Fibroblast of upper back skin (primary cell): ENCODE measurements at regions not wholly inside any gene's neighbourhood (a gene's known extent, or its start where the extent isn't known, plus 50 kb on each side); places are given as distances from the start of the nearest gene placed in this dataset.

Experiments used
- DNase-seq: peaks from one replicate; pipeline ENCODE4 v3.0.0-alpha.2; 2013

DNA sequence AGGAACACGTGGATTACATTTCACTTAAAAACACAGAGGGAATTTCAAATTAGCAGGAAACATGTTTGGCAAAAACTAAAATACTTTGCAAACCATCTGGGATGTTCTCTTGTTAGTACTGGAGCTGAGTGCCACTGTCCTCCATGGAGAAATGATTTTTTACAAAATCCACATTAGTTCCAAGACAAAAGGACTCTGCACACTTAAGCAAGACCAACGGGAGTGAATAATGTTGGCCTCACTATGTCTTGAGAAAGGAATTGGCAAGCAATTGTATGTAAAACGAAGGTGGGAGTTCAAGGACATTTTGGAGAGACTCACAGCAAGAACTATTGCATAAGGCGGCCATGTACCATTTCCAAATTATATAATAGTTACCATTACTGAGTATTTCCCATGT, 547.5 kb downstream of the EBF1 start:
- DNase-seq: no peak

DNA sequence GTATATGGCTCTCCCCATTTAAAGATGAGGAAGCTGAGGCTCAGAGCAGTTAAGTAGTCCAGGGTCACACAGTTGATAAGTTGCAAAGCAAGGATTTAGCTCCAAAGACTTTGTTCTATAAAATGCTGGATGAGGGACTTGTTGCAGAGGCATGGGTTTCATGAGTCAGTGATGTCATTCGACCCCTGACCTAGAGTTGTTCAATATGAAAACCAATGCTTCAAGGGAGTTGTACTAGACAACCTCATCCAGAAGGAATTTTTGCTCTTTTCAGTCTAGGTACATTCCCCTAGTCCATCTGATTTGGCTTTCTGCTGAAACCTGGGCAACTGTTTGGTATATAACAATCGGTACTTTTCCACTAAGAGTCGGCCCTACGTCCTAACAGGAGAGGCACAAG, 550.4 kb downstream of the EBF1 start:
- DNase-seq: peak; percentile 23

DNA sequence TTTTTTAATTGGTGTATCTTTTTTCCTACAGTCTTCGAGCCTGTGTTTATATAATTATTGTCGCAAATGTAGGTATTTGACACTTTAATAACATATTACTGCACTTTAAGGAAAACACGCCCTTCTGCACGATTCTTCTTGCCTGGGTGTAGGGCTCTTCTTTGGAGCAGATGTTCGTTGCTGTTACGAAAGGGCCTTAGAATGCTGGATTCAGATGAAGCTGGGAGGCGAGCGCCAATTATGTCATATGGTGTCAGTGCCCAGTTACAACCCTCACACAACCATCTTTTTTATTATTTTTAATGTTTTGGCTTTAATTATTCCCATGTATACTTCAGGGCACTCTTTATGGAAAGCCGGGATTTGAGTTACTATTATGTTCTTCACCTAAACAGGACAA, 553.0 kb downstream of the EBF1 start:
- DNase-seq: no peak

DNA sequence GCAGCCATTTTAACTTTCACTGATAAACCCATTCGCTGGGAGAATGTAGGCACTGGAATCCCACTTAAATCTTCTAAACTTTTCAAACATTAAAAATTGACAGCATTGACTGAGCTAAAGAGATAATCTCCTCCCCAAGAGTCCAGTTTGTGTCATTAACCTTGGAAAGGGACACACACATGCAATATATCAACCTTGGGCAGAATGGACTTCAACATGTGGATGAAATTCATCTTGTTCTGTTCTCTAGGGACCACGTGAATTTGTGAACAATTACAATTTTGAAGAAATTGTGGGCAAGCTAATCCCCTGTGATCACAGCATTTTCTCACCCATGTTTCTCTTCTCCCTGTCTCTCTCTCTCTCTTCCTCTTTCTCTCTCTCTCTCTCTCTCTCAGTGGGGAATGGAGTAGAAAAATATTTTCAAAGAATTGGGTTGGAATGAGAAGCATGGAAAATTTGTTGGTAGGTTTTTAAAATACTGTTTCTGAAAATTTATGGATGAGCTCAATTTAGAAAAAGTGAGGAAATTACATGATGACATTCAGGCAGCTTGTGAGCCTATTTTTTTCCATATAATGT, 553.7 kb downstream of the EBF1 start:
- no peak for DNase-seq

GRCh38 chr5:158544388-158545339, 555.1 kb downstream of the EBF1 start:
- DNase-seq: no peak

- peak; percentile 48 for DNase-seq
These were observed 556.0 kb downstream of the EBF1 start for GRCh38 chr5:158543539-158544387.

- no peak for DNase-seq
These were observed 558.0 kb downstream of the EBF1 start for GRCh38 chr5:158541536-158542297.

DNA sequence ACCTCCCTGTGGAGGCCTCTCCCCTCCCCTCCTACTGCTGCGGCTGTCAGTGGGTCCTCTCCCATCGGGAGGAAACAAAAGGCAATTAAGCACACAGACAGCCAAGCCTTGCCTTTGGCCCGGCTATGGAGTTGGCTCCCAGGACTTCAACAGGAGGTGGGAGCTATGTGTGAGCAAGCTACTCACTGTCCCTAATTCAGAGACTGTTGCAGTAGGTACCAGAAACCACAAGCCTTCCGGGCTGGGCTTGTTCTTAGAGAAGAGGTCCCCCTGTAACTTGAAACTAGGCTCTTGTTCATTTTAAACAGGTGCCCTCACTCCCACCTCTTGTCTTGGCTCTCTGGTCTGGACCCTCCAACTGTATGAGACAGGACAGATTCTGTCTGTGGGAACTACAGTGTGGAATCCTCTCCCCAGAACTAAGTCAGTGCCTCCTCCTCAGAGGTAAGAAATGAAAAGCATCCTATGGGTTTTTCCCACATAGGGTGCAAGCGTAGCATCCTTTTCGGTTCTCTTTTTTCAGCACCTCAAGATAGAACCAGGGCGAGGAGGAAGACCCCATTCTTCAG, 561.1 kb downstream of the EBF1 start:
- DNase-seq: no peak

GRCh38 chr5:158537366-158537765, 562.4 kb downstream of the EBF1 start:
- no peak for DNase-seq

DNA sequence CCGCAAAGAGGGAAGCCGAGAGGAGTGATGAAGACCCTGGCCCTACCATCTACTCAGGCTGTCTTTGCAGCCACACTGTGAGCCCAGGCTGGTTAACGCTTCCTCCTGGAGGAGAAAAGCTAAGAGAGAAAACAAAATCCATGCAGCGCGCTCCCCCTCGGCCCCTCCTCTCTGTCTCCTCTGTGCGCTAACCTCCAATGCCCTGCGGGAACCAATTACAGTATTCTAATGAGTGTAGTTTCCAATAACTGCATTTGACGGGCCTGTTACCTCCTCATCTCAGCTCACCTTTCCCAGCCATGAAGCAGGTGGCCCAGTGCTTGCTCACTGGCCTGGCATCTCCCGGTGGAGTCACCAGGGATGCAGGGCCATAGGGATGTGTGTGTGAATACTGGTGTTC, 565.5 kb downstream of the EBF1 start:
- no peak for DNase-seq

DNA sequence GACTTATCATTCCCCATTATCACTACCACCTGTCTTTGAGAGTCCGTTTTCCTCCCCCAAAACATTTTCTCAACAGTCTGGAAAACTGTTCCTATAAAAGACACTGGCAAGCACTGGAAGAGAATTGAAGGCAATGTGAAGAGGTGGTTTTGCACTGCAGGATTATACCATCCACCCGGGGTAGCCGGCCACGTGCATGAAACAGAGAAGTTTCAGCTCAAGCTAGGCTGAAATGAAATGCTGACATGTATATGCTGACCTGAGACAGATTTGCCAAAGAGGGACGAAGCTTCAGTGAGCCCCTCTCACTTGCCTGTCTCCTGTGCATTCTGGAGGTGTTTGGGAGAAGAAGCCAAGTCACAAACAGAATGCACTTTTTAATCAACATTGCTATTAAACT, 567.0 kb downstream of the EBF1 start:
- no peak for DNase-seq

GRCh38 chr5:158531860-158532259, 567.9 kb downstream of the EBF1 start:
- DNase-seq: no peak

- DNase-seq: no peak
These were observed 569.6 kb downstream of the EBF1 start for GRCh38 chr5:158530115-158530514.

- no peak for DNase-seq
These were observed 570.3 kb downstream of the EBF1 start for GRCh38 chr5:158529454-158529853.

- no peak for DNase-seq
These were observed 574.1 kb downstream of the EBF1 start for GRCh38 chr5:158525663-158526062.

DNA sequence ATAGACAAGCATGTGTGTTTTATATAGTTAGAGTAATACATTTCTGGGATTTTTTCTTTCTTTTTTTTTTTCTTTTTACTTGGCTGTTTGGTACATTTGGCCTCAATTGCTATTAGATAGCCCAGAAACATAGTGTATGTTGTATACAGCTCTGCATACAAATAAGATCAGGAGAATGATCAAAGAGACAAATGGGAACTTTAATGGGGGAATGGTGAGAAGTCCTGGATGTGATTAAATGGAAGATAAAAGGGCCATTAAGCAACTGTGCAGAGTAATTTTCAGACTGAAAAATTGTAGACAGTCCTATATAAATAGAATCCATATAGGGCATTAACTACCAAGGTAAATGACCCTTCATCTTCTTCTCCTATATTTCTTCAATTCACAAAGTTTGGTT, 575.6 kb downstream of the EBF1 start:
- DNase-seq: no peak

DNA sequence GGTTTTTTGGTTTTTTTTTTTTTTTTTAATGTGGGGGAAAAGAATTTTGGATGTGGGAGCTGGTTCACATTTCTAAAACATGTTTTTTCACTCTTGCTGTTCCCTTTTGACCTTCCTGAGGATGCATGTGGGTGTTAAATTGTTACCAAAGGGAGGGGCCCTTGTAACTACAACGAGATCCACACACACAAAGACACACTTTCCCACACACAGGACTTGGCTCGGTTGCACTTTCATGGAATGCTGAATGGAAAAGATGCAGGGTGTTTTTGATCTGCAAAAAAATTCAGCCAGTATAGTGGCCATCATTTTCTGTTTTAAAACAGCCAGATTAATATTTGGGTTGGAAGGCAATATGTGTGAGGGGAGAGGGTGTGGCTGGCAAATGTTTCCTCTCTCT, 576.9 kb downstream of the EBF1 start:
- peak; percentile 63 for DNase-seq

DNA sequence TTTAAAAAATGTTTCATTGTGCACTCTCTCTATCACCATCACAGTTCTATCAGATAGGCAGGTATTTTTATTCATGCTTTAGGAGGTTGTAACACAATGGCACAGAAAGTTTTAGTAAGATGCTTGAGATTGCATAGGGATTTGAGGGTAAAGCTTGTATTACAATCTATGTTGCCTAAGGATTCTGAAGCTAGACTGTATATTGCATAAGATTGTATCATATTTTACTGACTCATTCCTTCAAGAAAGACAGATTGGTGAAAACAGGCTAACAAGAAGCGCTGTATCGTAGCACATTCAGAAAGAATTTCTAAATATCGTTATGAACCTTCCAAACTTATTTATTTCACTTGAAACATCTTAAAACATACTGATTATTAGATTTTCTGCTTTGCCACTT, 577.7 kb downstream of the EBF1 start:
- DNase-seq: peak; percentile 82

GRCh38 chr5:158519433-158520021, 580.2 kb downstream of the EBF1 start:
- no peak for DNase-seq

GRCh38 chr5:158516521-158516920, 583.2 kb downstream of the EBF1 start:
- DNase-seq: no peak

GRCh38 chr5:158514986-158515359, 584.7 kb downstream of the EBF1 start:
- no peak for DNase-seq
